ENCODE measurements at regions not wholly inside any gene's neighbourhood (a gene's known extent, or its start where the extent isn't known, plus 50 kb on each side); places are given as distances from the start of the nearest gene placed in this dataset.

- TF ChIP-seq CTCF (conservative IDR thresholded peaks at IDR 0.05; ENCODE audit: low read length) (no peak), EZH2phosphoT487 (IDR thresholded peaks at IDR 0.05; ENCODE audit: borderline replicate concordance) (no peak)
These were observed 122.6 kb upstream of the VCX3B start for GRCh38 chrX:8341814-8342590.

Data from Loucy (cell line).